Fibroblast of gingiva (primary cell): ENCODE measurements at regions not wholly inside any gene's neighbourhood (a gene's known extent, or its start where the extent isn't known, plus 50 kb on each side); places are given as distances from the start of the nearest gene placed in this dataset.
"Not testable (repeated sequence)": the region's sequence is repeated elsewhere in the genome, so short reads cannot be mapped to it uniquely, and the experiment has no call there.

Source experiments
- DNase-seq: peaks from one replicate; pipeline ENCODE4 v3.0.0-alpha.2; 2011; ENCODE audit warnings: low read depth

GRCh38 chr5:124796495-124796894 lies 50.1 kb upstream of the ZNF608 start:
- no peak for DNase-seq

DNA sequence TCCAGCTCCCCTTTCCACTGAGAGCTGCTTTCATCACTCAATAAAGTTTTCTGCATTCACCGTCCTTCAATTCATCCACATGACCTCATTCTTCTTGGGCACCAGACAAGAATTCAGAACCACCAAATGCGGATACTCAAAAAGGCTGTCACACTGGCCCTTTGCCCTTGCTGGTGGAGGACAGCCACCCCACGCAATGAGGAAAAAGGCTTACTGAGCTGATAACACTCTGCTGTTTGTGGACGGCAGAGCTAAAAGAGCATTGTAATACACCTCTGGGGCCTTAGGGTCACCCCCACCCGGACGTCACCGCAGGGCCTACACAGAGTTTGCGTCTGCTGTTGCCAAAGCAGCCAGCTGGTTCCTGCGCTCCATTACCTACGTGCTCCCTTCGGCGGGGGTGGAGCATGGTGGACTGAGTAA lies 51.2 kb upstream of the ZNF608 start:
- DNase-seq: no peak

GRCh38 chr5:124798890-124799289 lies 52.5 kb upstream of the ZNF608 start:
- no peak for DNase-seq

DNA sequence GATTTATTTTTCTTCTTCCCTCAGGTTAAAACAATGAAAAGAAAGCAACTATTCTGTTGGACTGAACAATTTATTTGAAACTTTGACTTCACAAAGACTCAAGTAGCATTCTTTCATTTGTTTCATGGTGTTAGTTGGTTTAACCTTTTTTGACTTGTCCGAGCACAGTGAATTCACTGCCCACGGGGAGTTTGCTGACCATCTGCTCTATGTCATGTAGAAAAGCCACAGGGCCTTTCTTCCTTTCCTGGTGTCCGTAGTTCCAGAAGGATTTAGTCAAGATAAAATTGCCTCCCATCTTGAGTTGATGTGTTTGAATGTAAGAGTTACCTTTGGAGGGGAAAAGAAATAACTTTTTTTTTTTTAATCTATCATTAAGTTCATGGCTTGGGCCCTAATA lies 55.1 kb upstream of the ZNF608 start:
- DNase-seq: no peak

- no peak for DNase-seq
Measured at GRCh38 chr5:124803617-124804323, 57.3 kb upstream of the ZNF608 start.

- DNase-seq: no peak
Measured at GRCh38 chr5:124806026-124806372, 59.6 kb upstream of the ZNF608 start.

- DNase-seq: no peak
Measured at GRCh38 chr5:124806373-124807077, 60.1 kb upstream of the ZNF608 start.

GRCh38 chr5:124808842-124809268 lies 62.4 kb upstream of the ZNF608 start:
- DNase-seq: no peak

DNA sequence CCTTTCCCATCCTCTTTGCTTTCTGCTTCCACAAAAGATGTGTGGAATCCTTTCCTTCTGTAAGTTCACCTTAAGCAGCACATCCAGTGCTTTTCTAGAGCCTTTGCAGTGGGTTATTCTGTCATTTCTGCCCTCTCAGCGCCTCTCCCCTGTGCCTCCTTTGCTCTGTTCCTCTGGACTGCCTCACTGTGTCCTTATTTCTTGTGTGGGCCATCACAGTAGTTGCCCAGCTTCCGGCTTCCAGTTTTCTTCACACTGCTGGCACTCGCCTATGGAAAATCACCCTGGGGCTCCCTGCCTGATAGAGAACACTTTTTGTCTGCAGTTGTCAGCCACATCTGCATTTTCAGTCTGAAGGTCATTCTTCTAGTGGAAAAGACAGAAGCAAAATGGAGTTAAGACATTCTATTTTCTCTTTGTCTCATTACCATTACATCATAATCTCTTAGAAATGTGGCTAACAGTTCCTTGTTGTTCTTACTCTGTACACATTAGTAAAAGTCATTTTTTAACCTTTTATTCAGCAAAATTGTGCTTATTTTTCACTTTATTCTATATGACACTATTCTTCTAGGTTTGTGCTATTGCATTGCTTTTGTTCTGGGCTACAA lies 64.1 kb upstream of the ZNF608 start:
- DNase-seq: no peak

DNA sequence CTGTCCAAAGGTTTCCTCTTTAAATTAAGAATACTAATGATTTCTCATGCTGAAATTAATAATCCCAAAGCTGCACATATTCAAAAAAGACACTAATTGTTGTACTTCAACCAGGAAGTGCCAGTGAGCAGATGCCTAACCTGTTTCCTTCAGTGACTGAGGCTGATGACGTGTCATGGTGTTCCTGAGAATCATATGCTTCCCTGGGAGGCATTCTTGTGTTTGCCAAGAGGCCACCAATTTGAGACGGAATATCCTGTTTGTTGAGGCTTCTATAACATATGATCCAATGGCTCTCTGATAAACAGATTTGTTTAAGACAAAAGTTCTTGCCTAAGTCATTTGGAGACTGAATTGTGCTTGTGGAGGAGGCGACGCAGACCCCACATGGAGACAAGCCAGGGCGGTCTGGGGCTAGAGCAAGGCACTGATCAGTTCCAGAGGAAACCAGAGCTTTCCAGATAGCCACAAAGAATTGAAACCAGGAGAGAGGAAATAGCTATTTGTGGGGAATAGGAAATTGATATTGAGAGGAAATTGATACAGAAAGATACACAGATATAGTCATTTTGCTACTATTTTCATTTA lies 66.4 kb upstream of the ZNF608 start:
- DNase-seq: no peak

DNA sequence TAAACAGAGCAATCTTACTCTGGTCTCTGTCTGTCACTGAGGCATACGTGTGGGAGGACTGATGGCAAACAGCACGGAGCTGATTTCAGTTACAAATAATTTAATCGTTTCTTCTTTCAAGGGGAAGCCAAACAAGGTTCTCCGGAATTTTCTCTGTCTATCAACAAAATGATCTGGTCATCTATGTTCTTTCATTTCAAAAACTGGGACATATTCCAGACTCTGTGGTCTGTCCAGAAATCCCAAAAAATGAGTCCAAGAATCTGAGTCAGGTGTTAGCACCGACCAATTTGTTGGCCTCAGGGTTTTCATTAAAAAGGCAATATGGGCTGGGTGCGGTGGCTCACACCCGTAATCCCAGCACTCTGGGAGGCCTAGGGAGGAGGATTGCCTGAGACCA lies 69.9 kb upstream of the ZNF608 start:
- no peak for DNase-seq

GRCh38 chr5:124819201-124819600 lies 72.8 kb upstream of the ZNF608 start:
- no peak for DNase-seq

GRCh38 chr5:124822647-124823046 lies 76.2 kb upstream of the ZNF608 start:
- DNase-seq: no peak

- peak; percentile 8 for DNase-seq
Measured at GRCh38 chr5:124823380-124823779, 76.9 kb upstream of the ZNF608 start.

DNA sequence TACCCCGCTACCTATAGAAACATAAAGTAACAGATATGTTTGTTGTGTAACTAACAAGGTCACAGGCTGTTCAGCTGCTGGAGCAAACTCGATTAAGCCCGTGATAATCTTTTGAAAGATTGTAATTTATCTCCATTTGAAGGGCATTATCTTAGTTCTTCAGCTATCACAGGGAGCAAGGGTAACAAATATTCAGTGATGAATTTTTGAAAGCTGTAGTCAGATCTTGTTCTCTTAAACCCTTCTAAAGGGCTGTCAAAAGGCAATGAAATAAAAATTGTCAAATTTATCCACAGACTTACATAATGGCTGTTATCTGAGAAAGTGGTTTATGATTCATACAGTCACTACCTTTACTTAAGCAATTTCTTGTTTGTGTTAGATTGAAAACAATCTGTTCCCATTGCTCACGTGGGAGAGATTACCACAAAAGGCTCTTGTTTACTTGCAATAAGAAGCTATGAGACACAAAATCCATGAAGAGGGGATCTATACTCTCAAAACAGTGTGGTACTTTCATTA lies 78.3 kb upstream of the ZNF608 start:
- DNase-seq: peak; percentile 60

DNA sequence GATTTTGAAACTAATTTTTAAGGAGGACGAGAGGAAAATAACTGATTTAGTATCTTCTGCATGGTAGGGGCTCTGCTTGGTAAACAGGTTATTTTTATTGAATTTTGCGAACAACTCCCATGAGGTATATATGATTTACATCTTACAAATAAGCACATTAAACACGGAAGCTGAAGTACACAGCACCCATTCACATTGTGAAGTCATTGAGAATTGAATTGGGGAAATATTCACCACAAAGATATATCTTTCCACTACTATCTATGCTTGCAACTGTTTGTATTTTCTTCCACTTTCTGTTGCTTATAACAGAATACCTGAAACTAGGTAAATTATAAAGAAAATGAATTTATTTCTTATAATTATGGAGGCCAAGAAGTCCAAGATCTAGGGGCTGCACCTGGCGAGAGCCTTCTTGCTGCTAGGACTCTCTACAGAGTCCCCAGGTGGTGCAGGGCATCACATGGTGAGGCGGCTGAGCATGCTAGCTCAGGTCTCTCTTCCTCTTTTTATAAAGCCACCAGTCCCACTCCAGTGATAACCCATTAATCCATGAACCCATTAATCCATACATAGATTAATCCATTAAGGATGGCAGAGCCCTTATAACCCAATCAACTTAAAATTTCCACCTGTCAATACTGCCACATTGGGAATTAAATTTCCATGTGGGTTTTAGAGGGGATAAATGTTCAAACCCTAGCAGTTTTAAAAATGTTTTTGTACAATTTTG lies 79.0 kb upstream of the ZNF608 start:
- DNase-seq: no peak

DNA sequence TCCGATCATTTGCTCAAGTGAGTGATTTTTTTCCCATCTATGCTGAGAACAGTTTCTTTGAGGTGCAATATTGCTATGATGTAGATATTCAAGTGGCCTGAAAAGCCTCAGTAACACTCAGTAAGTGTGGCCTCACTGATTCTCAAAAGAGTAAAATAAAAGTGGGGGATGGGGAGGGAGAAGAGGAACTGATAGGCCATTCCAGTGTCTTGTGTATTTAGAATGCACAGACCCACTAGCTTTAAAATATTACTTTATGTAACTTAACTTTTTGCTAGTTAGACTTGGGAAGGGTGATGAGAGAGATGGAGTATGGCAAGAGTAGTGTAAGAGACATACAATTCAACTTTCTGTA lies 79.5 kb upstream of the ZNF608 start:
- no peak for DNase-seq

DNA sequence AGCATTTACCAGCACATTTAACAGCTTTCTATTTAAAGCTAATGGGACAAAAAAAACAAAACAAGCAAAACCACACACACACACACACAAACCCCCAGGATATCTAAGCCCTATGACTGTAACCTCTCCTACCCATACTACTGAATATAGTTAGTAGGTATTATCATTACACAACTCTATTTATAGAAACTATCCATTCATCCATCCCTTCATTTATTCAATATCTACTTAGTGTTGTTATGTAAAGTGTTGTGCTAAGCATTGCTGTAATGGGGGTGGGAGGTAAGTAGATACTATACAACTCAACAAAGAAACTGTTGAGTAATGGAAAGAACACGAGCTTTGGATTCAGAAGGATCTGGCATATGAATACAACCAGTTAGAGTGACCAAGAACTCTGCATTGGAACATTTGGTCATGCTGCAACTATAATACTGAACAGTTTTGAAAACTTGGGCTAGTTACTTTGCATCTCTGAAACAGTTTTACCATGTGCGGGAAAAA lies 82.3 kb upstream of the ZNF608 start:
- no peak for DNase-seq

DNA sequence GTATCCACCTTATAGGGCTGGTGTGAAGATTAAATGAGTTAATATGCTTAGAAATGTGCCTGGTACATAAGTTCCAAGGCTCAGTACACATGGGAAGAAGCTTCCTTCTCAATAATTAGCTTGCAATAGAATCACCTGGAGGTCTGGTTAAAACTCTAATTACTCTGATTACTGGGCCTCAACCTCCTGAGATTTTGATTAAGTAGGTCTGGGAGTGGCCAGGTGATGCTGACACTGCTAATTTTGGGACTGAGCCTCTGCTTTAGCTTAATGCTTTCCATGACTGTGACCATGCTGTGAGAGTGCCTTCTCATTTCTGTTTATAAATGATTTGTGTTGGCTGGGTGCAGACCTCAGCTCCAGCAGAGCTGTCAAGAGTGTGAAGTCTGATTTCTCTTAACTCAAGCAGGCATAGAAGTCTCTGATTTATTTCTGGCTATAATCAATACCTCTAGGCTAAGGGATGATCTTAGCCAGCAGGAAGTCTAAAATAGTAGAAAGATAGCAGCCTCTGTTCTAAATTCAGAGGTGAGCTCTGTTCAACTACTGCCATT lies 85.3 kb upstream of the ZNF608 start:
- no peak for DNase-seq

GRCh38 chr5:124832510-124832909 lies 86.1 kb upstream of the ZNF608 start:
- no peak for DNase-seq

GRCh38 chr5:124836314-124836713 lies 89.9 kb upstream of the ZNF608 start:
- DNase-seq: not testable (repeated sequence)
